ENCODE measurements at regions not wholly inside any gene's neighbourhood (a gene's known extent, or its start where the extent isn't known, plus 50 kb on each side); places are given as distances from the start of the nearest gene placed in this dataset.

- no peak overlapping the region for H3K9ac ChIP-seq (ENCODE audit: insufficient read length)
- DNase-seq (ENCODE audit: low read depth, low spot score) = no peak
- H3K36me3 ChIP-seq (ENCODE audit: insufficient read depth, low read length) = no peaks in the 10 kb centered on the region
- TF ChIP-seq FOXP2 (optimal IDR thresholded peaks at IDR 0.05; ENCODE audit: control extremely low read depth, extremely low read length, insufficient read depth) (no peak), POLR2AphosphoS5 (IDR thresholded peaks at IDR 0.05; ENCODE audit: borderline replicate concordance, low read depth, low read length) (no peak), EZH2 (IDR thresholded peaks at IDR 0.05) (no peak)
- no peak overlapping the region for H3K4me3 ChIP-seq
- H3K27ac ChIP-seq = no peak overlapping the region
- H3K9me3 ChIP-seq (ENCODE audit: low read depth, low read length) = no peaks in the 10 kb centered on the region
These were observed 68.1 kb upstream of the SPOCK1 start for GRCh38 chr5:137567226-137567625.

GRCh38 chr5:137566780-137567179, 67.7 kb upstream of the SPOCK1 start:
- H3K9me3 ChIP-seq (ENCODE audit: low read depth, low read length) = no peaks in the 10 kb centered on the region
- TF ChIP-seq EZH2 (IDR thresholded peaks at IDR 0.05) (no peak), POLR2AphosphoS5 (IDR thresholded peaks at IDR 0.05; ENCODE audit: borderline replicate concordance, low read depth, low read length) (no peak), FOXP2 (optimal IDR thresholded peaks at IDR 0.05; ENCODE audit: control extremely low read depth, extremely low read length, insufficient read depth) (no peak)
- H3K4me3 ChIP-seq = no peak overlapping the region
- H3K36me3 ChIP-seq (ENCODE audit: insufficient read depth, low read length) = no peaks in the 10 kb centered on the region
- DNase-seq (ENCODE audit: low read depth, low spot score) = no peak
- no peak overlapping the region for H3K27ac ChIP-seq
- no peak overlapping the region for H3K9ac ChIP-seq (ENCODE audit: insufficient read length)

GRCh38 chr5:137566118-137566541, 67.0 kb upstream of the SPOCK1 start:
- H3K9me3 ChIP-seq (ENCODE audit: low read depth, low read length) = no peaks in the 10 kb centered on the region
- H3K27ac ChIP-seq = no peak overlapping the region
- no peak for TF ChIP-seq EZH2 (IDR thresholded peaks at IDR 0.05)
- DNase-seq (ENCODE audit: low read depth, low spot score) = no peak
- no peaks in the 10 kb centered on the region for H3K36me3 ChIP-seq (ENCODE audit: insufficient read depth, low read length)
- no peak overlapping the region for H3K4me3 ChIP-seq
- no peak overlapping the region for H3K9ac ChIP-seq (ENCODE audit: insufficient read length)

- no peak overlapping the region for H3K4me3 ChIP-seq
- no peak overlapping the region for H3K27ac ChIP-seq
- H3K9ac ChIP-seq (ENCODE audit: insufficient read length) = no peak overlapping the region
- TF ChIP-seq EZH2 (IDR thresholded peaks at IDR 0.05) = no peak
- no peak for TF ChIP-seq POLR2AphosphoS5 (IDR thresholded peaks at IDR 0.05; ENCODE audit: borderline replicate concordance, low read depth, low read length)
- TF ChIP-seq FOXP2 (optimal IDR thresholded peaks at IDR 0.05; ENCODE audit: control extremely low read depth, extremely low read length, insufficient read depth) = no peak
- H3K36me3 ChIP-seq (ENCODE audit: insufficient read depth, low read length) = no peaks in the 10 kb centered on the region
- DNase-seq (ENCODE audit: low read depth, low spot score) = no peak
- no peaks in the 10 kb centered on the region for H3K9me3 ChIP-seq (ENCODE audit: low read depth, low read length)
These were observed 66.3 kb upstream of the SPOCK1 start for GRCh38 chr5:137565450-137565849.

- Histone ChIP-seq H3K4me3 (peak overlapping the region; percentile 80), H3K9me3 (ENCODE audit: low read depth, low read length) (no peaks in the 10 kb centered on the region), H3K27ac (peak overlapping the region; percentile 99), H3K9ac (ENCODE audit: insufficient read length) (no peak overlapping the region), H3K36me3 (ENCODE audit: insufficient read depth, low read length) (no peaks in the 10 kb centered on the region)
- no peak for TF ChIP-seq FOXP2 (optimal IDR thresholded peaks at IDR 0.05; ENCODE audit: control extremely low read depth, extremely low read length, insufficient read depth)
- no peak for TF ChIP-seq EZH2 (IDR thresholded peaks at IDR 0.05)
- TF ChIP-seq POLR2AphosphoS5 (IDR thresholded peaks at IDR 0.05; ENCODE audit: borderline replicate concordance, low read depth, low read length) = no peak
- no peak for DNase-seq (ENCODE audit: low read depth, low spot score)
These were observed 65.4 kb upstream of the SPOCK1 start for GRCh38 chr5:137564398-137564961.

DNA sequence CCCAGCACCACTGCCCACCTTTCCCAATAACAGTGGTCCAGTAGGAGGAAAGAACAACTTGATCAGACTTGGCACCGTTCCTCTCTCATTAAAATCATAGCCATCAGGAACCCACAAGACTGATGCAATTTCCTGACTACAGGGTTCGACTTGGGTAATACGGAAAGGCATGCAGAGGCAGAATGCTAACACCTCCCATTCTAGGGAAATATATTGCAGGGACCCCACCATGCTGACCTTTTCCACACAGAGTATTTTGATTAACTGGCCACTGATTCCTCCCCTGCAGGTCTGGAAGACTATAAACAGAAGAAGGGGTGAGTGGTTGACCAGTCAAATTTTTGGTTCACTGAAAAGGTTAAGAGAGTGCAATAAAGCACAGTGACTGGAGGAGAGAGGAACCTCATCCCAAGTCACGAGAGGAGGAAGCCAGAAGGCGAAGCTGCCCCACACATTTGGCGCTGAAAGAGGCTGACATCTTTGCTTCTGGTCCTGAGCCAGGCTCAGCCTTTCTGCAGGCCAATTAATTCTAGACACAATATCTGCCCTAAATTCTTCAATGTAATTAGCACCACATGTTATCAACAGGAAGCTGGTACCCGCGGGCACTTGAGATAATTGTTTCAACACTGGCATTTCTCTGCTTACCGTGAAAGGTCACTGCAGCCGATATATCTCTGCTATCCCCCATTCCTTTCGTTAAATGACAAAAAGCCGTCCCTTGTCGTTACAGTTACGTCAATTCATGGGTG, 64.7 kb upstream of the SPOCK1 start:
- Histone ChIP-seq H3K9ac (ENCODE audit: insufficient read length) (peak overlapping the region; percentile 50), H3K9me3 (ENCODE audit: low read depth, low read length) (no peaks in the 10 kb centered on the region), H3K4me3 (peak overlapping the region; percentile 80), H3K36me3 (ENCODE audit: insufficient read depth, low read length) (no peaks in the 10 kb centered on the region), H3K27ac (peak overlapping the region; percentile 99)
- TF ChIP-seq POLR2AphosphoS5 (IDR thresholded peaks at IDR 0.05; ENCODE audit: borderline replicate concordance, low read depth, low read length) (peak; percentile 61; the same call in 1 of the 2 replicates), FOXP2 (optimal IDR thresholded peaks at IDR 0.05; ENCODE audit: control extremely low read depth, extremely low read length, insufficient read depth) (no peak)
- DNase-seq (ENCODE audit: low read depth, low spot score) = peak; percentile 91

- H3K9me3 ChIP-seq (ENCODE audit: low read depth, low read length) = no peaks in the 10 kb centered on the region
- peak overlapping the region; percentile 9 for H3K9ac ChIP-seq (ENCODE audit: insufficient read length)
- TF ChIP-seq POLR2AphosphoS5 (IDR thresholded peaks at IDR 0.05; ENCODE audit: borderline replicate concordance, low read depth, low read length) (no peak), FOXP2 (optimal IDR thresholded peaks at IDR 0.05; ENCODE audit: control extremely low read depth, extremely low read length, insufficient read depth) (no peak), EZH2 (IDR thresholded peaks at IDR 0.05) (no peak)
- H3K36me3 ChIP-seq (ENCODE audit: insufficient read depth, low read length) = no peaks in the 10 kb centered on the region
- H3K4me3 ChIP-seq = peak overlapping the region; percentile 62
- H3K27ac ChIP-seq = peak overlapping the region; percentile 76
- DNase-seq (ENCODE audit: low read depth, low spot score) = no peak
These were observed 64.1 kb upstream of the SPOCK1 start for GRCh38 chr5:137563301-137563645.

DNA sequence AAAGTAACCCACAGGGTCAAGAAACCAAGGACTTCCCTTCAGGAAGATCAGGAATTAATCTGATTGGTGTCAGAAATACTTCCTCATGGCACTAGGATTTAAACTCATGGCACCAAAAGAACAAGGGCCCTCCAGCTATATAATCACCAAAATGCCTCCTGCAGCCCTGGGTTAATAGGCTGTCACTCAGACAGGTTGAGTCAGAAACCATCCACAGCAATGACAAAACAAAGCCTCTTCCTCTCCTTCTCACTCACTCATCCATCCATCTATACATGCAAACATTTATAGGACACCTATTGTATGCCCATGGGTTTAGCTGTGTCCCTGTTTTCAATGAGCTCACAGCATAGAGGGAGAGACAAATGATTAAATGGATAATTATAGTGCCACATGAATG, 62.5 kb upstream of the SPOCK1 start:
- H3K27ac ChIP-seq = no peak overlapping the region
- H3K9me3 ChIP-seq (ENCODE audit: low read depth, low read length) = no peaks in the 10 kb centered on the region
- no peaks in the 10 kb centered on the region for H3K36me3 ChIP-seq (ENCODE audit: insufficient read depth, low read length)
- no peak overlapping the region for H3K9ac ChIP-seq (ENCODE audit: insufficient read length)
- TF ChIP-seq EZH2 (IDR thresholded peaks at IDR 0.05) = no peak
- no peak for TF ChIP-seq FOXP2 (optimal IDR thresholded peaks at IDR 0.05; ENCODE audit: control extremely low read depth, extremely low read length, insufficient read depth)
- TF ChIP-seq POLR2AphosphoS5 (IDR thresholded peaks at IDR 0.05; ENCODE audit: borderline replicate concordance, low read depth, low read length) = no peak
- no peak for DNase-seq (ENCODE audit: low read depth, low spot score)
- H3K4me3 ChIP-seq = no peak overlapping the region

DNA sequence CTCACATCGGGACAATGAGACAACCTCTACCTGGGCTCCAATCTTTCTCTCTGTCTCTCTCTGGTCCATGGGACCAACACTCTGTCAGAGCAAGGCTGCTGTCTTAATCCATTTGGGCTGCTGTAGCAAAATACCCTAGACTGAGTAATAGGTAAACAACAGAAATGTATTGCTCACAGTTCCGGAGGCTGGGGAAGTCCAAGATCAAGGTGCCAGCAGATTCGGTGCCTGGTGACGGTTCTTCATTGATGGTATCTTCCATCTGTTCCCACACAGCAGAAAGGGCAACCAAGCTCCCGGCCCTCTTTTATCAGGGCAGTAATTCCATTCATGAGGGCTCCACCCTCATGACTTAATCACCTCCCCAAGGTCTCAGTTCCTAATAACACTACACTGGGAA, 61.3 kb upstream of the SPOCK1 start:
- Histone ChIP-seq H3K4me3 (no peak overlapping the region), H3K9ac (ENCODE audit: insufficient read length) (no peak overlapping the region), H3K9me3 (ENCODE audit: low read depth, low read length) (no peaks in the 10 kb centered on the region), H3K27ac (no peak overlapping the region), H3K36me3 (ENCODE audit: insufficient read depth, low read length) (no peaks in the 10 kb centered on the region)
- TF ChIP-seq EZH2 (IDR thresholded peaks at IDR 0.05) = no peak
- TF ChIP-seq FOXP2 (optimal IDR thresholded peaks at IDR 0.05; ENCODE audit: control extremely low read depth, extremely low read length, insufficient read depth) = no peak
- no peak for TF ChIP-seq POLR2AphosphoS5 (IDR thresholded peaks at IDR 0.05; ENCODE audit: borderline replicate concordance, low read depth, low read length)
- no peak for DNase-seq (ENCODE audit: low read depth, low spot score)

All from SK-N-MC (cell line).